Colonic mucosa (tissue), 4 donors: ENCODE measurements at regions not wholly inside any gene's neighbourhood (a gene's known extent, or its start where the extent isn't known, plus 50 kb on each side); places are given as distances from the start of the nearest gene placed in this dataset.

Source experiments
- DNase-seq: peaks from one replicate; pipeline ENCODE4 v3.0.0-alpha.2; 2020
- H3K27ac ChIP-seq: fragments of 200-600 bp; one replicate; pipeline ENCODE4 v1.8.0; 2021
- H3K27me3 ChIP-seq: fragments of 200-600 bp; one replicate; pipeline ENCODE4 v1.8.0; 2021
- H3K36me3 ChIP-seq: fragments of 200-600 bp; one replicate; pipeline ENCODE4 v1.8.0; 2021
- H3K4me1 ChIP-seq: fragments of 200-600 bp; one replicate; pipeline ENCODE4 v1.8.0; 2021; ENCODE audit warnings: mild to moderate bottlenecking
- H3K4me3 ChIP-seq: fragments of 200-600 bp; one replicate; pipeline ENCODE4 v1.8.0; 2021
- H3K9ac ChIP-seq, 2 donors: one replicate each; pipeline ENCODE4 v1.7.0; 2013; ENCODE audit warnings: control low read depth in 2 of 2, low read depth in 2 of 2, low read length in 2 of 2
- H3K9me3 ChIP-seq: fragments of 200-600 bp; one replicate; pipeline ENCODE4 v1.8.0; 2021
- CTCF ChIP-seq: fragments of 200-600 bp; IDR thresholded peaks from one replicate; pipeline ENCODE4 v1.8.0; 2022; ENCODE audit warnings: antibody characterized with exemption, mild to moderate bottlenecking
- intact Hi-C: fragments of 100-400 bp; cut with DNase I; formaldehyde crosslinking; loops from one replicate; pipeline ENCODE4 v1.14.1; 2022
- donor health status: healthy.
- donor health status: DM: no; HTN: no; CAD: no.
- donor health status: DM: no; HTN: no; CAD: no.

- TF ChIP-seq CTCF = no peak
- intact Hi-C loops = no loop called here
- Histone ChIP-seq H3K9ac (no peak overlapping the region), H3K9me3 (no peaks in the 10 kb centered on the region), H3K4me3 (no peak overlapping the region), H3K36me3 (no peaks in the 10 kb centered on the region), H3K4me1 (no peaks in the 10 kb centered on the region), H3K27me3 (no peaks in the 10 kb centered on the region), H3K27ac (no peak overlapping the region)
- no peak for DNase-seq
Observed at GRCh38 chr10:29925771-29926692, 133.4 kb downstream of the JCAD start.

GRCh38 chr10:29924436-29924835 lies 134.9 kb downstream of the JCAD start:
- no peaks in the 10 kb centered on the region for H3K36me3 ChIP-seq
- H3K27ac ChIP-seq = no peak overlapping the region
- DNase-seq = no peak
- no peaks in the 10 kb centered on the region for H3K9me3 ChIP-seq
- intact Hi-C loops = no loop called here
- no peak overlapping the region for H3K9ac ChIP-seq
- no peak overlapping the region for H3K4me3 ChIP-seq
- H3K27me3 ChIP-seq = no peaks in the 10 kb centered on the region
- H3K4me1 ChIP-seq = no peaks in the 10 kb centered on the region
- no peak for TF ChIP-seq CTCF

- Histone ChIP-seq H3K9ac (no peak overlapping the region), H3K27ac (no peak overlapping the region), H3K4me3 (no peak overlapping the region), H3K9me3 (no peaks in the 10 kb centered on the region), H3K27me3 (no peaks in the 10 kb centered on the region), H3K36me3 (no peaks in the 10 kb centered on the region), H3K4me1 (no peaks in the 10 kb centered on the region)
- intact Hi-C loops = no loop called here
- no peak for DNase-seq
- TF ChIP-seq CTCF = no peak
Observed at GRCh38 chr10:29923416-29923965, 135.9 kb downstream of the JCAD start.

- Histone ChIP-seq H3K4me3 (no peak overlapping the region), H3K36me3 (no peaks in the 10 kb centered on the region), H3K27ac (no peak overlapping the region), H3K9me3 (no peaks in the 10 kb centered on the region), H3K4me1 (no peaks in the 10 kb centered on the region), H3K27me3 (no peaks in the 10 kb centered on the region), H3K9ac (no peak overlapping the region)
- no peak for TF ChIP-seq CTCF
- intact Hi-C loops = no loop called here
- DNase-seq = no peak
Observed at GRCh38 chr10:29922892-29923291, 136.5 kb downstream of the JCAD start.

GRCh38 chr10:29922226-29922625 lies 137.2 kb downstream of the JCAD start:
- no peak for DNase-seq
- Histone ChIP-seq H3K36me3 (no peaks in the 10 kb centered on the region), H3K4me1 (no peaks in the 10 kb centered on the region)

More at GRCh38 chr10:29922226-29922625, 137.2 kb downstream of the JCAD start:
- Histone ChIP-seq H3K27me3 (no peaks in the 10 kb centered on the region), H3K9me3 (no peaks in the 10 kb centered on the region), H3K9ac (no peak overlapping the region), H3K27ac (no peak overlapping the region), H3K4me3 (no peak overlapping the region)
- TF ChIP-seq CTCF = no peak
- intact Hi-C loops = no loop called here
